Hematopoietic multipotent progenitor cell treated with erythropoietin and hydrocortisone succinate and interleukin-3 and kit ligand, for 6 days (in vitro differentiated cells): ENCODE measurements at regions not wholly inside any gene's neighbourhood (a gene's known extent, or its start where the extent isn't known, plus 50 kb on each side); places are given as distances from the start of the nearest gene placed in this dataset.

Experiments used
- DNase-seq: peaks from one replicate; pipeline ENCODE4 v3.0.0-alpha.2; 2015

GRCh38 chr9:32837551-32838058, 54.3 kb downstream of the TMEM215 start:
- DNase-seq: no peak

- DNase-seq: peak; percentile 2
These were observed 55.9 kb downstream of the TMEM215 start for GRCh38 chr9:32839013-32839885.

GRCh38 chr9:32841314-32841713, 58.0 kb downstream of the TMEM215 start:
- DNase-seq: peak; percentile 5

- no peak for DNase-seq
These were observed 60.0 kb downstream of the TMEM215 start for GRCh38 chr9:32843295-32843694.

- no peak for DNase-seq
These were observed 60.9 kb downstream of the TMEM215 start for GRCh38 chr9:32844259-32844658.

GRCh38 chr9:32854271-32854670, 70.9 kb downstream of the TMEM215 start:
- no peak for DNase-seq

GRCh38 chr9:32855752-32856151, 72.4 kb downstream of the TMEM215 start:
- DNase-seq: no peak

GRCh38 chr9:32863291-32863690, 80.0 kb downstream of the TMEM215 start:
- DNase-seq: no peak

GRCh38 chr9:32864971-32865370, 81.6 kb downstream of the TMEM215 start:
- DNase-seq: no peak

- no peak for DNase-seq
These were observed 82.9 kb downstream of the TMEM215 start for GRCh38 chr9:32866273-32866672.

- no peak for DNase-seq
These were observed 83.7 kb downstream of the TMEM215 start for GRCh38 chr9:32867026-32867425.

- DNase-seq: no peak
These were observed 84.4 kb downstream of the TMEM215 start for GRCh38 chr9:32867601-32868204.

GRCh38 chr9:32869404-32869803, 86.1 kb downstream of the TMEM215 start:
- no peak for DNase-seq

GRCh38 chr9:32873131-32873530, 89.8 kb downstream of the TMEM215 start:
- DNase-seq: no peak

GRCh38 chr9:32873553-32873952, 90.2 kb downstream of the TMEM215 start:
- no peak for DNase-seq

GRCh38 chr9:32875242-32875641, 91.9 kb downstream of the TMEM215 start:
- DNase-seq: no peak

- DNase-seq: no peak
These were observed 92.4 kb downstream of the TMEM215 start for GRCh38 chr9:32875748-32876147.

- DNase-seq: no peak
These were observed 93.8 kb downstream of the TMEM215 start for GRCh38 chr9:32877103-32877502.

GRCh38 chr9:32877639-32878217, 94.4 kb downstream of the TMEM215 start:
- DNase-seq: no peak

GRCh38 chr9:32879335-32879734, 96.0 kb downstream of the TMEM215 start:
- no peak for DNase-seq

- DNase-seq: no peak
These were observed 98.6 kb downstream of the TMEM215 start for GRCh38 chr9:32881948-32882347.

GRCh38 chr9:32882705-32883104, 99.4 kb downstream of the TMEM215 start:
- peak; percentile 73 for DNase-seq

- peak; percentile 83 for DNase-seq
These were observed 101.1 kb downstream of the TMEM215 start for GRCh38 chr9:32884482-32884881.

GRCh38 chr9:32886021-32886420, 102.7 kb downstream of the TMEM215 start:
- no peak for DNase-seq
